Kidney tubule cell (primary cell): ENCODE measurements at regions not wholly inside any gene's neighbourhood (a gene's known extent, or its start where the extent isn't known, plus 50 kb on each side); places are given as distances from the start of the nearest gene placed in this dataset.
"Not testable (repeated sequence)": the region's sequence is repeated elsewhere in the genome, so short reads cannot be mapped to it uniquely, and the experiment has no call there.

Experiments
- DNase-seq: peaks from one replicate; pipeline ENCODE4 v3.0.0-alpha.2; 2018; ENCODE audit warnings: low spot score

DNA sequence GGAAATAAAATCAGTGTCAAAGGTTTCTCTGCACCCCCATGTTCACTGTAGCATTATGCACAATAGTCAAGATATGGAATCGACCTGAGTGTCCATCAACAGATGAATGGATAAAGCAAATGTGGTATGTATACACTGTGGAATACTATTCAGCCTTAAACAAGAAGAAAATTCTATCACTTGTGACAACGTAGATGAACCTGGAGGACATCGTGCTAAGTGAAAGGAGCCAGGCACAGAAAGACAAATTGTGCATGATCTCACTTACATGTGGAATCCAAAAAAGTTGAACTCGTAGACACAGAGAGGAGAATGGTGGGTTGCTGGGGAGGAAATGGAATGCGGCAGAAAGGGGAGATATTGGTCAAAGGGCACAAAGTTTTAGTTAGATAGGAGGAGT is 136.3 kb upstream of the ESR1 start:
- no peak for DNase-seq

DNA sequence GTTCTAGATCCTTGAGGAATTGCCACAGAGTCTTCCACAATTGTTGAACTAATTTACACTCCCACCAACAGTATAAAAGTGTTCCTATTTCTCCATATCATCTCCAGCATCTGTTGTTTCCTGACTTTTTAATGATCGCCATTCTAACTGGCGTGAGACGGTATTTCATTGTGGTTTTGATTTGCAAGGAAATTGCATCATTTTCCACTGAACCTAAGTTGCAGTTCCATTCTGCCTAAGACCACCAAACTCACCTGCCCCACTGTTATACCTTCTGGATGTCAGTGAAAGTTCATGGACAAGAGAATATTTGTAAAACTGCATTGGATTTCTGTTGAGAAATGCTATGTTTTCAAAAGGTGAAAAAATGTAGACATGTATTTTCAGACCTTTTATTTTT is 132.9 kb upstream of the ESR1 start:
- DNase-seq = no peak

DNA sequence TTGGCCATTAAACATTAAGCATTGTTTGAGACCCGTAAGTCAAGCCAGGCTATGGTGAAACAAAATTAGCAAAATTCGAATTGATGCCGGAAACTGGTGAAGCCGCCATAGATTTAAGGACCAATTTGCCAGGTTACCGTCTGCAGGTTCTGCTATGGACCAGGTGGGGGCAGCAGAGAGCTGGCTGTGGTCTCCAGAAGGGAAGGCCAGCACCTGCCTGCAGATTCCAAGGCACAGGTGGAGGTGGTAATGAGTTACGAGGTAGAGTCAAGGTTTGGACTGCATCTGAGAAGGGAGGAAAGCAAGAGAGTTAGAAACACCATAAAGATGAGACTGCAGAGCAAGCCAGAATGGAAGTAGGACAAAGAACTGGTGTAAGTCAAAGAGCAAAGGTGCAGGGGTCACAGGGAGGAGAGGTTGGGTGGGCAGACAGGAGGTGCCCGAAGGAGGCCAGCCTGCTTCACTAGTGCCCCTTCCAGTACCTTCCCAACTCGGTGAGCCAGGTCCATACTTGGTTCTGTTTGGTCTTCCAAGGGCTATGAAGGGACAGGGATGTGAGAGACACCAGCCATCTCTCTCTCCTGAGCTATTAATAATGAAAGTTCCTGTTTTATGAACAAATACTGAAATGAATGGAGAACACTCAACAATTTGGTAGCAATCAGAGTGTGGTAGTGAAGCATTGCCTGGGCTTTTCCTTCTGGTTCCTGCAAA is 131.6 kb upstream of the ESR1 start:
- peak; percentile 70 for DNase-seq

DNA sequence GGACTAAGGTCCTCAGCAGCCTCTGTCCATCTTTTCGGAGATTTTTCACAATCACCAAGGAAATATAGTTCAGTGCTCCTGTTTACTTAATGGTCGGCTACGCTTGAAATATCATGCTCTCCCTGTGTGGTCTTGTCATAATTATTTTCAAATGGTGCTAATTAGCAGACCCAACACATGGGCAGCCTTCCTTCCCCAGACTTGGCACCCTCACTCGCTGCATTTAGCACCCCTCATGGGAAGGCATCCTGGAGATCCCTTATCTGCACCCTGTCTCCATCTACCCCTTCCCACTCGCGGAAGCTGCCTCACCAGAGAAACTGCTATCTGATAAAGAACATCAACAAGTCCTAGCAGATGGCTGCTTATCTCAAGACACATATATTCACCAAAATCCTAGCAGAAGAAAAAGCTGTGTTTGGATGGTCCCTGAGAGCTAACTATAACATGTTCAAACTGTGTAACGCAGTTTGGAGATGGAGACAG is 131.0 kb upstream of the ESR1 start:
- DNase-seq = no peak

DNA sequence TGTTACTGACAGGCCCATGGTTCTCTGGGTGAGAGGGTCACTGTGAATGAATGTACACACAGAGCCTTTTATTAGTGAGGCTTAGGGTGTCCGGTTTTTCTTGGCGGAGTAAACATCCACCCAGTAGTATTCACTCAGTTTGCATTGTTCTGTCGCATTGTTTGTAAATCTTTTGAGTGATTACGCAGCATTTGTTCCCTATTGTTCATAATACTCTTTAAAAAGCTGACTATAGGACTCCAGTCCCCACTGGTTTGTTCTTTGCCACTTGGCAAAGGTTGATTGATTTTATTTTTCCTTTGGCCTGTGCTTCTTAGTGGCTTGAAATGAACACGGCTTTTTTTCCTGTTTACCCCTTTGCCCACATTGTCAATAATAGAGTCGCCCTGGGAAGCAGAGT is 130.1 kb upstream of the ESR1 start:
- no peak for DNase-seq

DNA sequence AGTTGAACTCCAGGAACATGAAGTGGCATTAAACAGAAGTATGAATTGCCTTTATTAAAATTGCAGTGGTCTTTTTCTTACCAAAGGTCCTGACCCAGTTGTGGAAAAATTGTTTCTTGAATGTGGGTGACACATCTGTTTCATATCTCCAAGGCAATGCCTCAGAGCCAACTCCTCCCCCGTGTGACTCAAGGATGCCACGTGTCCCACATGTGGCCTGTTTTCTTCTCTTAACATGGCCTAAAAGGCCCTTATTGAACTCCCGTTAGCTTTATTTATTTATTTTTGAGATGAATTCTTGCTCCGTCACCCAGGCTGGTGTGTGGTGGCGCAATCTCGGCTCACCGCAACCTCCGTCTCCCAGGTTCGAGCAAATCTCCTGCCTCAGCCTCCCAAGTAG is 128.4 kb upstream of the ESR1 start:
- no peak for DNase-seq

DNA sequence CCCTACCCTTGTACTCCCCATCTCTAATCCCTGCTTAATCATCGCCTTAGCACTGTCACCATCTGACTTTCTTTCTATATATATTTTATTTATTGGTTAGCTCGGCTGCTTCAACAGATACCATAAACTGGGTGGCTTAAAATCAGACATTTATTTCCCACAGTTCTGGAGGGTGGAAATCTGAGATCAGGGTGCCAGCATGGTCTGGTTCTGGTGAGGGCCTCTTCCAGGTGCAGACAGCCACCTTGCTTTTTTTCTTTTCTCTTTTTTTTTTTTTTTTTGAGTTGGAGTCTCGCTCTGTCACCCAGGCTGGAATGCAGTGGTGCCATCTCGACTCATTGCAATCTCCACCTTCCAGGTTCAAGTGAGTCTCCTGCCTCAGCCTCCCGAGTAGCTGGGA is 127.5 kb upstream of the ESR1 start:
- DNase-seq = no peak

DNA sequence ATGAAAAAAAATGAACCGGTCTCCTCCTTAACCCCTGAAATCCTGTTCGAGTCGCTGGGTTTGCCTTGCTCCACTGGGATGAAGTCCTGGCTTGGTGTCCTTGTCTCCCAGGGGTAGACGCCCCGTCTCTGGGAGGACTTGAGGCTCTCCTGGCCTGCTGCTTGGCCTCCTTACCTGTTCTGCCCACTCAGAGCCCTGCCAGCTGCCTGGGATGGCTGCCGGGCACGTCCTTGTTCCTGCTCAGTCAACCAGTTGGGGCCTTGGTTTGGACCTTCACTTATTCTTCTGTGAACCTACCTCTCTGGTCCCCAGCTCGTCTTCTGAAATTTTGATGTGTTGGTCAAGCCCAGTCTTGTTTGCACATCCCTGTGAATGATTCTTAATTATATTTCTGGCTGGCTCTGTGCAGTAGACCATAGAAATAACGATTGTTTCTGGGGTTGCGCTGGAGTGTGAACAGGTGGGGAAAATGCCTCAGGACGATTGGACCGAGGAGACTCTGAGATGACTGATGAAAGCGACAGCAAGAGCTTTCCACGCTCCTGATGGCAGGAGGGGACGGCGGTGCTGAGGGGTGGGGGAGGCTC is 126.5 kb upstream of the ESR1 start:
- DNase-seq = peak; percentile 79

DNA sequence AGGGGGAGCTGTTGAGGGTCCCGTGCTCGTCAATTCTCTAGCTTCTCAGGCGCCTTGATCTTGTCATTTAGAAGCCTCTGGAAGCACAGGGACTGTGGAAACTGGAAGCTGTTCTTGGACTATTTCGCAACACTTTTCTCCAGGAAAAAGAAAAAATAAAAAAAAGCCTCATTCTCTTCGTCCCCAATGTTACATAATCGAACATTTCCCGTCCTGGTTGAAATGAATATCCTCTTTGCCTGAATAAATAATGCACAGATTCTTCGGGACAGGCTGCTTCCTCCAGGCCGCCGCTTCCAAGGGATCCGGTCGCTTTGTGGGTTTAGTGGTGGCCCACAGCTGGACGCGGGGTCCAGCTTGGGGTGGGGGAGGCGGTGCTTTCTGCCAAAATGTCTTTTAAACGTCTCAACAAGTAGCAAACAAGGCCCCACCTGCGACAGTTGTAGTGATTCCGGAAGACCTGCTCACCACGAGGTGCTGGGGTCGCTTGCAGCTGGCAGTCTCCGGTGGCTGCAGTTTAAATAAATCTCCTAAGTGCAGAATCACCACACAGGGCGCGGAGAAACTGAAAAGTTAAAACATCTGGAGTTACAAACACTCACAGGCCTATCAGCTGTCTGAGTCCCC is 125.9 kb upstream of the ESR1 start:
- DNase-seq = no peak

DNA sequence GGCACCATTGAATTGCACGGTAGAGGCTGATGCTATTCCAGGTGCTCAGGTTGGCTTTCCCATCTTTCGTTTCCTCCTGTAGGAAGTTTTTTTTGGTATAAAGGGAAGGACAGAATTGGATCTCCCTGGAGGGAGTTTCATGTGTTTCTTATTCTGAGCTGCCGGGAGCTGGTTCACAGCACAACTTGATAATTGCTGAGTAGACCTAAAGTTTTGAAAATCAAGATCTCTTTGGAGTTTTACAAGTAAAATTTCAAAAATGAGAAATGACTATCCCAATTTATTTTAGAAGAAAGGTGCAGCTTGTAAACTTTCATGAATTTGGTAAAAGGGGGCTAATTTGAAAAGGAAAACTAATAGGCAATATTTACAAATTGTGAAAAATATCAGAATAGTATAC is 125.2 kb upstream of the ESR1 start:
- no peak for DNase-seq

DNA sequence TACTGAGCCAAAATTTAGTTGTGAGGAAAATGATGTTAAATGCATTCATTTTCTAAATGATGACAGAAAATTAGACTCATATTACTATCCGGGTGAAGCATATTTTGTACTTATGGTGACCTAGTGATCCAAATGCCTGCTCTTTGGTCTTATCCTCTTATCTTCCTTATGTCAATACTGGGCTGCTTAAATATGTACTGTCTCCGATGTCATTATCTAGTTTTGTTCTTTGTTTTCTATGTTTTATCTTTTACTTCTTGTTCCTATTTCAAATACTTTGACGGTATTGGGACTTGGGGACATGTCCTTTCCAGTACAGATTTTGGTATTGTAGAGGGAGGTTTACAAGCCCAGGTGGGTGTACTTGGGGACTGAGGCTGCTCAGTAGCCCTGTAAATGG is 124.6 kb upstream of the ESR1 start:
- DNase-seq = no peak

DNA sequence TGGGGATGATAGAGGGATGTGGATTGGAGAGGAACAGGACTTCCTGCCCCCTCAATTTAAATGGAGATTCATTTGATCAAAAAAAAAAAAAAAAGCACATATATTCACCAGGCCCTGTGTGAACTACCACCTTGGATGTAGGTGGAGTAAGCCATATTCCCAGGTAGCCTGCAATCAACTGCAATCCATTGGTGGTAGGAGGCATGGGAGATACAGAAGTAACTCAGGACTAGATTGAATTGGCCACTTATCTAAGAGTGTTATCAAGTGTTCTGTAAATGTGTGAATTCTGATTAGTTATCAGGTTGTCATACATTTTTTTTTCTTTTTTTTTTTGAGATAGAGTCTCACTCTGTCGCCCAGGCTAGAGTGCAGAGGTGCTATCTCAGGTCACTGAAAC is 124.1 kb upstream of the ESR1 start:
- DNase-seq = no peak

DNA sequence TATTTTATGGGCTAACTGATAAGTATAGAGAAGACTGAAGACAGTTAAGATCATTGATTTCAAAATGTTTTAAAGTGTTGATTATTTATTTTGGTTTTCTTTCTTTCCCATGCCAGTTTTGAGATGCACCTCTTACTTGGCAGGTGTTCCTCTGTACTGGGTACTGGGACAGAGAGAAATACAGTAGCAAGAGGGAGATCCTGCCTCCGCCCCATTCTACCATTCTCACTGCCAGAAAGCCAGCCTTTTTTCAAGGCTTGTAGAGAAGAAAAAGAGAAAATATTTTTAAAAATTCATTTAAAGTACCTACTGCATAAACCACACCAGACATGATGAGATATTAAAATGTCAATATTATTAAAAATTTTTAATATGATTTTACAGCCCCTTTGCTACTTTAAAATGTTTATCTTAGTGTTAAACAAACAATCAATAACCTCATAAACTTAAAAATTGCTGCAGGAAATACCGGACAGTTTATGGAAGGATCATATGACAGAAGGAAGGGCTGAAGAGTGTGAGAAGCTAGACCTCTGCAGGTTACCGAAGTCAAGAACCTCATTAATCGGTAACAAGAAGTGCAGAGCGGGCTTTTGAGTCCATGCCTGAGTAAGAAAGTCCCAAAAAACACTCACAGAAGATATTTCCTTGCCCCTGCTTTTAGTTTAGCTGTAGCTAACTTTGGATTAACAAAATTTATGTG is 117.8 kb upstream of the ESR1 start:
- DNase-seq = no peak

DNA sequence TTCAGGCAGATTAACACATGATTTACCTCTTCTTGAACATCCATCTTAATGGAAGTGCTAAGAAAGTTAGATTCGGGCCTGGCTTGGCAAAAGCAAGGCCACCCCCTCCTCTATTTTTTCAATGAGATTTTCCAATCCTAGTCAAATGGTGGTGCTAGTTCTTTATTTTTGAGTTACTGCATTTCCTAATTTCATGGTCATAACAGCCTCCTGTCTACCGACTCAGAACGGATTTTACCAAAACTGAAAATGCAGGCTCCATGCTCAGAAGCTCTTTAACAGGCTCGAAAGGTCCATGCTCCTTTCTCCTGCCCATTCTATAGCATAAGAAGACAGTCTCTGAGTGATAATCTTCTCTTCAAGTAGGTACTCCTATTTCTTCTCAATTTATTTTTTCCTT is 117.2 kb upstream of the ESR1 start:
- DNase-seq = no peak

DNA sequence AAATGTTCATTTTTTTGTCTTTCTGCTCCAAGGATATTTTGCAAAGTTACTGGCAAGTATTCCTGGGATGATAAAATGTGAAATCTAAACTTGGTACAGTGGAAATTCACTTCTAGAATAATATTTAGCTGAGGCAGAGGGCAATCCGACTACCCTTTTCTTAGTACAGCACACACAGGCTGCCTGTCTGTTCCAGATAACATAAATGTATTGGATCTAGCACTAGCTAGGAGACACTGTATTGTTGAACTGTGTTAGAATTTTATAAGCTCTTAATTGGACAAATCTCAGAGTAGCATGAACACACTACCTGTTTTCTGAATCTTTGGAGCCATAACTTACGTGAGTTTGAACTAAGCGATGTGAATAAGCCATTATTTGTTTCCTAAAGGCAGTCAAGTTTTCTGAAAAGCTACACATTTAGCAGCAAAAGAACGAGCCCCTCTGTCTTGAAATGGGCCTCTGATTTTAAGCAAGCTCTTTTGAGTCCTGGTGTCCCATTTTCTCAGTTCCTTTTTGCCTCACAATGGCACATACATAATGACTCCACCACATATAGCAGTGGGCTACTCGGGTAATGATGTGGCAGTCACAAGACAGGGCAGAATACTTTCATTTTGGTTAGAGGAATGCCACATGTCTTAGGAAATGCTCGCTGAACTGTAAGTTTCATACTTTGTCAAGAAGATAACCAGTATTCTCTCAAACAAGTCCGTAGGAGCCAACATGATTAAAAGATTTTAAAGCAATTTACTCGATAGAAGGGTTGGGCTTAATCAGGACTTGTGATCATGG is 116.5 kb upstream of the ESR1 start:
- DNase-seq = peak; percentile 51

DNA sequence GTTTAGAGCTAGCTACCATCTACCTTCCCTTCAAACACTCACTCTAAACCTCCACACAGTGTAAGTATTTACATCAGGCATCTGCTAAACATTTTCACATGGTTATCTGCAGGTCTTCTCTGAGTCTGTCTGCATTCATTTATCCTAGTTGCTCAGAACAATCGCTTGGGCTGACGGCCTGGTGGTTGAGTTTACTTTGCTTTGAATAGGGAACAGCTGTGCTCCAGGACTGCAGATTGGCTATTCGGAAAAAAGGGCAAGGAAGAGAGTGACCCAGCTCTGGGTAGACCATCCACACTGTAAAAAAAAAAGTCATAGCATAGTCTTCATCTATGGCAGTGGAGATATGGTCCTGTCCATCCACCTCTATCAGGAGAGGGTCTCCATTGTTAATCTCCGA is 115.3 kb upstream of the ESR1 start:
- DNase-seq = no peak

DNA sequence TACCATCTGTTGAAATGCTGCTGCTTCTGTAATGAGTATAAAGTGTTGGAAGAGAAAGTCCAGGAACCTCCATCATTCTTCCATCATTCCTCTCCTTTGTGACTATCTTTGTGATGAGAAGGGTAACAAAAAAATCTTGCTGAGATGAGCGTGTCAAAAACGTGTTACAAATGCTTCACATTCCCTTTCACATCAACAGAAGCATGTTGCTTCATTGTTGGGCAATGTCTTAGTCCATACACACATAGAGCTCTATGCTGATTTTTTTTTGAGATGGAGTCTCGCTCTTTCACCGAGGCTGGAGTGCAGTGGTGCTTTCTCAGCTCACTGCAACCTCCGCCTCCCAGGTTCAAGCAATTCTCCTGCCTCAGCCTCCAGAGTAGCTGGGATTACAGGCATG is 114.1 kb upstream of the ESR1 start:
- no peak for DNase-seq

DNA sequence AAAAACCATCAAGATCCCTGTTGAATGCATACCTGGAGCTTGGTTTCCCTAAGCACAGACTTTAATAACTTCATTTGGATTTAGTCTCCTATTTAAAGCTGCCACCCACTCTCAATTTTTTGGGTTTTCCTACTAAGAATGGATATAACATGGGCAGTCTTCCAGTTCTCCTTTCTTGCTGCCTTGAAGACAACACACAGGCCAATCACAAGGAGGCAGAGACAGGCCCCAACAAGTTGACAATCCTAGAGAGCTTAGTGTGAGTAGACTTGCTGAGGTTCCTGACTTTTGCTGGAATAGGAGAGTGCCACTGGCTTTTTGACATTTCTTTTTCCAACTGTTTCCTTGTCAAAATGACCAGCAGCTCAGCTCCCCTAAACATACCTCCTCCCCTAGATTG is 112.3 kb upstream of the ESR1 start:
- no peak for DNase-seq

DNA sequence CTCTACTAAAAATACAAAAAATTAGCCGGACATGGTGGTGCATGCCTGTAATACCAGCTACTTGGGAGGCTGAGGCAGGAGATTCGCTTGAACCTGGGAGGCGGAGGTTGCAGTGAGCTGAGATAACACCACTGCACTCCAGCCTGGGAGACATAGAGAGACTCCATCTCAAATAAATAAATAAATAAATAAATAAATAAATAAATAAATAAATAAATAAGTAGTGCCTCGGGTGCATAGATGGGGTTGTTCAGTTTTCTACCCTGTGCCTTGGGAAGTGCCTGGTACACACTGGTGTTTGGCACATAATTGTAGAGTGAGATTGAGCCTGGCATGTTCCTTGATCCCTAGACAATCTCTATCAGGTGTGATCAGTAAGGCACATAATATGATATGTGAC is 111.2 kb upstream of the ESR1 start:
- DNase-seq = not testable (repeated sequence)

DNA sequence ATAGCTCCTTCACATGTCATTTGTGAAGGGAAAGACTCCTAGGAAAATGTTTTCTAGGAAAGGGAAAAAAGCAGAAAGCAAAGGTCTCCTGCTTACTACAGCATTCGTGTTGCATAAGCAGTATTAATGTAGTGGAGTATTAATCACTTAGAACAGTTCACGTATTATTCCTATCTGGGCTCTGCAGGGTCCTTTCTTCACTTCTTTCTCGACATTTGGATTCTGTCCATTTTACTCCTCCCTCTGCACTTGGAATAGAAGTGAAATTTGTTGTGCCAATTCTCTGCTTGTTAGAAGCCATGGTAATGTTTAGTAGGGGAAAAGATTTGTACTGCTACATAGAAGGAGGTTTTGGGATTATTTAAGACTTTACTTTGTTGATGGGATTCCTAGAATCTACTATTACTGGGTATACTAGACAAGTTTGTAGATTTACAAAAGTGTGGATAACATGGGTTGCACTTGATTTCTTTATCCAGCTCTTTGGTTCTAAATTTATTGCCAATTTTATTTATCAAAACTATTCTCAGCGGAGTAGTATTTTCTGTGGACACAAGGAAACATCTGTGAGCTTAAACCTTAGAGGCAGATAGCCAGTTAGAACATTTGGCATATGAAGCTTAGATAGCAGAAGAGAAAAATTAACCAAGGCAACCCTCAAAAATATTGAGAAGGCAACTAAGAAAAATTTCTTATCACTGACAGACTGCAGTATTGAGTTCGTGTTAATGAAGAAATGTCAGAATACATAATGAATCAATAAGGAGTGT is 108.4 kb upstream of the ESR1 start:
- no peak for DNase-seq

DNA sequence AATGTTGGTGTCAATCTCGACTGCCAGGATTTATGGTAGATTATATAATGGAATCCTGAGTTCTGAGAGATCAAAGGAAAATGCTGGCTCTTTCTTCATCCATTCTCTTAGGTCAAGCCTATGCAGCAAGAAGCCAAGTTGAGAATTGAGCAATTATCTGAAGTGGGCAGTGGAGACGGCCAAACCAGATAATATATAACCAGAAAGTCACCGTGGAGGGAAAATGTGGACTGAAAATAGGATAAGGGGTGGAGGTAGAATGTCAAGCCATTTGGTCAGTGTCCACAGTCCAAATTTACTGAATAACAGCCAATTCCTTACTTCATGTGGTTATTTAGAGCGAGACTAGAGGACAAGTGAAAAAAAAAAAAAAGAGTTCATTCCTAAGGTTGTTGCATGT is 107.8 kb upstream of the ESR1 start:
- no peak for DNase-seq
